AG04450 (cell line): ENCODE measurements at regions not wholly inside any gene's neighbourhood (a gene's known extent, or its start where the extent isn't known, plus 50 kb on each side); places are given as distances from the start of the nearest gene placed in this dataset.
"Not testable (repeated sequence)": the region's sequence is repeated elsewhere in the genome, so short reads cannot be mapped to it uniquely, and the experiment has no call there.

Experiments used
- CTCF ChIA-PET: fragments of 300-600, 350-600 bp; formaldehyde crosslinking; extraction: SDS; loops from one replicate; lab custom pipeline; 2022; ENCODE audit warnings: antibody characterized with exemption, inconsistent platforms; lab: Charles Lee
- POLR2A ChIA-PET: fragments of 350-600 bp; formaldehyde crosslinking; extraction: SDS; loops from one replicate; lab custom pipeline; 2021; ENCODE audit warnings: antibody characterized with exemption, inconsistent platforms; lab: Yijun Ruan, JAX
- DNase-seq: peaks from one replicate; pipeline ENCODE4 v3.0.0-alpha.2; 2011; ENCODE audit warnings: low read depth, low spot score
- H3K27ac ChIP-seq: one replicate; pipeline ENCODE4 v1.5.1; 2012; ENCODE audit warnings: low read depth, low read length, control low read depth
- H3K27me3 ChIP-seq: one replicate; pipeline ENCODE4 v1.6.0; 2012; ENCODE audit warnings: low read length; ENCODE audit not compliant: control insufficient read depth, insufficient read depth
- H3K4me3 ChIP-seq: 2 replicates; pipeline ENCODE4 v1.5.1; 2011; ENCODE audit warnings: mild to moderate bottlenecking, low read depth, low read length, control low read depth
- H3K9me3 ChIP-seq: 2 replicates; pipeline ENCODE4 v1.5.1; 2012; ENCODE audit warnings: low read length; ENCODE audit not compliant: control insufficient read depth, insufficient read depth
- CTCF ChIP-seq: IDR thresholded peaks from 2 replicates; pipeline ENCODE4 v1.5.1; 2011; ENCODE audit warnings: low read depth, low read length, control low read depth, inconsistent platforms

- no peak for TF ChIP-seq CTCF
- ChIA-PET POLR2A (no interaction called here), CTCF (no interaction called here)
- no peak overlapping the region for H3K27ac ChIP-seq
- no peaks in the 10 kb centered on the region for H3K9me3 ChIP-seq
- H3K27me3 ChIP-seq, result no peaks in the 10 kb centered on the region
- DNase-seq, result no peak
- no peak overlapping the region for H3K4me3 ChIP-seq
Observed at GRCh38 chr6:134805168-134805567, 144.7 kb downstream of the ALDH8A1 start.

GRCh38 chr6:134804311-134804710 lies 145.6 kb downstream of the ALDH8A1 start:
- CTCF ChIA-PET, result interaction anchor here (2.2 kb wide), 1 partner anchor 136 kb away, joined by 4 read pairs; no protein-coding TSS in a partner anchor
- DNase-seq, H3K27me3 ChIP-seq, H3K9me3 ChIP-seq, H3K4me3 ChIP-seq, POLR2A ChIA-PET, H3K27ac ChIP-seq: not testable (repeated sequence)

GRCh38 chr6:134802426-134803058 lies 147.4 kb downstream of the ALDH8A1 start:
- H3K27ac ChIP-seq, result no peak overlapping the region
- CTCF ChIA-PET, result interaction anchor here (0.6 to 2.2 kb wide), 2 partner anchors 138 to 473 kb away, joined by 4 read pairs; no protein-coding TSS in a partner anchor
- no peak overlapping the region for H3K4me3 ChIP-seq
- H3K9me3 ChIP-seq, result no peaks in the 10 kb centered on the region
- H3K27me3 ChIP-seq, result no peaks in the 10 kb centered on the region
- DNase-seq, result no peak
- TF ChIP-seq CTCF, result no peak
- POLR2A ChIA-PET, result interaction anchor here (0.6 to 0.7 kb wide), 3 partner anchors 14 to 160 kb away, joined by 3 to 6 read pairs (median 4); no protein-coding TSS in a partner anchor

GRCh38 chr6:134797400-134798113 lies 152.3 kb downstream of the ALDH8A1 start:
- H3K9me3 ChIP-seq, result no peaks in the 10 kb centered on the region
- H3K27ac ChIP-seq, result no peak overlapping the region
- ChIA-PET CTCF (no interaction called here), POLR2A (no interaction called here)
- no peak overlapping the region for H3K4me3 ChIP-seq
- no peak for DNase-seq
- no peak for TF ChIP-seq CTCF
- no peaks in the 10 kb centered on the region for H3K27me3 ChIP-seq

- 0 out of 2 replicates have a peak, but pooled peaks cover 3% of the 10 kb centered on the region for H3K9me3 ChIP-seq
- no peak overlapping the region for H3K4me3 ChIP-seq
- H3K27me3 ChIP-seq, result no peaks in the 10 kb centered on the region
- POLR2A ChIA-PET, result interaction anchor here (0.7 kb wide), 1 partner anchor 73 kb away, joined by 3 read pairs; no protein-coding TSS in a partner anchor
- no peak for DNase-seq
- H3K27ac ChIP-seq, result no peak overlapping the region
- TF ChIP-seq CTCF, result no peak
- CTCF ChIA-PET, result no interaction called here
Observed at GRCh38 chr6:134795691-134796090, 154.2 kb downstream of the ALDH8A1 start.
